Left cardiac atrium (tissue), 4 donors: ENCODE measurements at regions not wholly inside any gene's neighbourhood (a gene's known extent, or its start where the extent isn't known, plus 50 kb on each side); places are given as distances from the start of the nearest gene placed in this dataset.

Experiments used
- ATAC-seq, 2 donors: fragments of 200-7000 bp; cut with Tn5 transposase; one replicate each; pipeline ENCODE4 v1.9.1; 2020; ENCODE audit warnings: mild to moderate bottlenecking in 2 of 2, moderate library complexity in 2 of 2
- DNase-seq: peaks from one replicate; pipeline ENCODE4 v3.0.0-alpha.2; 2020
- intact Hi-C, 2 donors: fragments of 100-400 bp; cut with DNase I; formaldehyde crosslinking; loops; one replicate each; pipeline versions ENCODE4 v1.14.1 to v1.15.1; 2022 to 2023
- donor health status: DM: no; HTN: yes; CAD: no.
- donor health status: DM: no; HTN: yes; CAD: no; lungs with severe emphysema.
- donor health status: DM: yes; HTN: yes; CAD: no.
- donor health status: Dilated cardiomyopathy.

DNA sequence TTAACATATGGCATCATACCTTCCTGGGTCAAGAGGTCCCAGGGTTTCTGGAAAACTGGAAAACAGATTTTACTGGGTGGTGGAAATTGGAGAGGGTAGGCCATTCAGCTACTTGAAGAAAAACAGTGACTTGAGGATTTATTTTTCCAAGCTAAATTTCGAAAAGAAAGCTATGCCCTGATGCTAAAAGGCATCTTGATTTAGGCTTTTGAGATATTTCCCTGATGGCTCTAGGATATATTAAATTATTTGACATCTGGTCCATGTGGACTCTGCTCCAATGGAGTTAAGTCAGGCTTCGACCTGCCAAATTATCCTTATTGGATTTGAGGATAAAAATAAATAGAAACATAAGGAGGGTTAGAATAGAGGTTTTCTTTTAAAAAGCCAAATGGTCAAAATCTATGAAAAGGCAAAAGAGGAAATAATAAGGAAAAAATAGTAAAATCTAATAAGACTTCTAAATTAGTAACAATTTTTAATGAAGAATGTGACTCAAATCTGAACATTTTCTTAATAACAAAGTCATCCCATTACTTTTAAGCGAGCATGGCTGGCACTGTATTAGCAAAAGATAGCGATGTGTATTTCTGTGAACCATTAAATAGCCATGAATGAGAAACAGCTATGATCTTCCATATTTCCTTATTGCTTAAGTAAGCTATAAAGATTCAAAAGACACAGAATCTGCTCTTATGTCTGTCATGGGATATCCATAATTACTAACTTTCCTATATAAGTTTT, 190.0 kb upstream of the MIR17HG start:
- intact Hi-C loops: no loop called here
- ATAC-seq (no peak), DNase-seq (no peak)

- intact Hi-C loops: no loop called here
- no peak for DNase-seq
- no peak for ATAC-seq
These were observed 189.5 kb upstream of the MIR17HG start for GRCh38 chr13:91158017-91158395.

GRCh38 chr13:91162180-91162579, 185.3 kb upstream of the MIR17HG start:
- DNase-seq (no peak), ATAC-seq (no peak)
- intact Hi-C loops: no loop called here

DNA sequence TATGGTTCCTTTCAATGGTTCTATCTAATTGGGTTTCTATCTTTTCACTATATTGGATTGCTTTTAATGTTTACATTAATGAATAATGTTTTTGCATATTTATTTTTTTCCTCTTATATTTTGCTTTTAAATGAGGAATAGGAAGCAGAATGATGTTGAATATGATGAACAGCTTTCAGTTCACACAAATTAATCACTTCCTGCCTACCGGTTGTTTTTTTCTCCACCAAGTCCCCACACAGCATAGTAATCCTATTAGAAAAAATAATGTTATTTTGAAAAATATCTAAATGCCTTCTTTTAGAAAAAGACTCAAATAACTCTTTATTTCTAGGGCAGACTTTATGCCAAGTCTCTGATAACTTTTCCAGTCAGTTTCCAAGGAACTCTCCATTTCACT, 184.9 kb upstream of the MIR17HG start:
- intact Hi-C loops: no loop called here
- DNase-seq (no peak), ATAC-seq (no peak)

GRCh38 chr13:91165758-91166157, 181.7 kb upstream of the MIR17HG start:
- intact Hi-C loops: no loop called here
- ATAC-seq (no peak), DNase-seq (no peak)

- ATAC-seq: no peak
- intact Hi-C loops: no loop called here
- no peak for DNase-seq
These were observed 180.6 kb upstream of the MIR17HG start for GRCh38 chr13:91166714-91167511.

- DNase-seq (no peak), ATAC-seq (no peak)
- intact Hi-C loops: no loop called here
These were observed 179.6 kb upstream of the MIR17HG start for GRCh38 chr13:91167706-91168385.

DNA sequence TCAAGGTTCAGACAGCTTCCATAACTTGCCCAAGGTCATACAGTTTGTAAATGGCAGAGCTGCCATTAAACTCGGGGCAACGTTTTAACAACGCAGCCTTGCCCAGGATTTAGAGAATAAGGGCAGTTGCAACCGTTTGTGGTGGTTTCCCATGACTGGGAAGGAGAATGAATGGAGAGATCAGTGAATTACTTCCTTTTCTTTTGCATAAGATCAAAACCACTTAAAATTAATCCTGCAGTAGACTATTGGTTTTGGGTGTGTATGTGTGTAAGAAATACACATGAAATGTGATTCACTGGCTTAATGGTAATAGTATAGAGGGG, 179.1 kb upstream of the MIR17HG start:
- DNase-seq: no peak
- ATAC-seq: no peak
- intact Hi-C loops: no loop called here

- ATAC-seq: no peak
These were observed 178.0 kb upstream of the MIR17HG start for GRCh38 chr13:91169321-91170050.

GRCh38 chr13:91172160-91172559, 175.3 kb upstream of the MIR17HG start:
- ATAC-seq: no peak
- no peak for DNase-seq
- intact Hi-C loops: no loop called here

More at GRCh38 chr13:91169321-91170050, 178.0 kb upstream of the MIR17HG start:
- intact Hi-C loops: no loop called here
- no peak for DNase-seq

- ATAC-seq (peak in 1 of 2 donors; percentile 48), DNase-seq (peak; percentile 19)
- intact Hi-C loops: no loop called here
These were observed 172.5 kb upstream of the MIR17HG start for GRCh38 chr13:91174886-91175501.

DNA sequence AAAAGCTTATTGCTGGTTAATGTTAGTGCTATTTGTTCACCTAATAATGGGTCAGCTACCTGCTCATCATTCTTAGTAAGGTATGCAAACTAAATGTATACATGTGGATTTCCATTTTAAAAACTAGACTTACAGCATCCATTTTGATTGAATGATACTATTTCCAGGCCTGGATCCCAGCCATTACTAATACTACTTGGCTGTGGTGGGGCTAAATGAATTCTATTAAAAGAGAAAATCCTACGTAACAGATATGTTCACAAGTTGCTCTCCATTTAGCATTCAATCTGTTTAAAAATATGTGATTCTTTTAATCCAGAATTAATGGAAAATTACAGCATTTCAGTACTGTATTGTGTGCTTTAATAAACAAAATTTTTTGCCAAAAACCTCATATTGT, 169.4 kb upstream of the MIR17HG start:
- no peak for DNase-seq
- ATAC-seq: no peak
- intact Hi-C loops: no loop called here

GRCh38 chr13:91181892-91182291, 165.6 kb upstream of the MIR17HG start:
- intact Hi-C loops: loop anchor here in 1 of 2 donors (10.0 kb wide), 1 partner anchor 47 kb away; no protein-coding TSS in a partner anchor
- ATAC-seq (no peak), DNase-seq (no peak)

DNA sequence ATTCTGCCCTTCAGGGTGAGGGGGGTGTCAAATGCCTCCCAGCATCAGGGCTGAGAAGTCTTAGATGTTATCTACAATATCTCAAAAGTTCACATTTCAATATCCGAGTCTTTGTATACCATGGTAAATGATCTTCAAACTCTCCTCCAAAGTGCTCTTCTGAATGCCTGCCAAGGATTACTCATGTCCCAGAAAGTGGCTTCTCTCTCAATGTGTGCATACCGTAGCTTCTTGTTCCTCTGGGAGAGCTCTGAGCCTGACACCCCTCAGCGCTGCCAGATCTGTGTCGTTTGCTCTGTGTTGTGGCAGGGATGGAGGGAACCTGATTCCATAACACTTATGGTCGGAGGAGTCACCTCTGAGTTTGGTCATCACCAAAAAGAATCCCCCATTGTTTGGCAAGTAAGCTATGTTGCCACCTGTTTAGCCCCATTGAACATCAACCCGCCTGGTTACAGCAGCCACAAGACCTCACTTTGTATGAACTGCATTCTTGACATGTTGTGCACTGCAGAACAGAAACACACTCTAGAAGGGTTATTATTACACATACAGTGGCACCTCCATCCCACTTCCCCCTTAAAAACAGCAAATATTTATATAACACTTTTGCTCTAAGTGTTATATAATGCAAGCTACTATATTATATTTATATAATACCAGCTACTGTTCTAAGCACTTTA, 163.1 kb upstream of the MIR17HG start:
- ATAC-seq (no peak), DNase-seq (no peak)
- intact Hi-C loops: loop anchor here in 1 of 2 donors (10.0 kb wide), 1 partner anchor 50 kb away; no protein-coding TSS in a partner anchor

DNA sequence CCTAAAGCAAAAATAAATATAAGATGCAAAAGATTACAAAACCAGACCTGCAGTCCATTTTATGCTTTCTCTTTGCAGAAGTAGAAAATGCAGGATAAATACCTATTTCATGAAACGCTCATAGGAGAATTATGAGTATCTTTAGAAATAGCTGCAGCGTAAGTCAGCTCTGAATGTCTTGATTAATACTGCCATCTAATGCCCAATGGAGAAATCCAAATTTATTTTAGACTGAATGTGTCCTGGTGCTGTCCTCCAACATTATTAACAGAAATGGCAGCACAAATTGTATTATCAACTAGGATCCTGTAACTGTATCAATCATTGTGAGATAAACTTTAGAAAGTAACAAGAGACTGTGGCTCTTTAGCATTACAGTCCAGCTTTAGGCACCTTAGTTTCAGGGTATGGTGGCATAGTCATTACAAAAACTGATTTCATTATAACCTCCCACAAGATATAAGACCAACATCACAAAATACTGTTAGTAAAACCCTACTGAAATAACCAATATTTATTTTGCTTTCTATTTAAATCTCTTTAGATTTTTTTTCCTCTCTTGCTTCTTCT, 162.1 kb upstream of the MIR17HG start:
- ATAC-seq (peak in 1 of 2 donors; percentile 26), DNase-seq (no peak)
- intact Hi-C loops: loop anchor here in 1 of 2 donors (10.0 kb wide), 1 partner anchor 51 kb away; no protein-coding TSS in a partner anchor

DNA sequence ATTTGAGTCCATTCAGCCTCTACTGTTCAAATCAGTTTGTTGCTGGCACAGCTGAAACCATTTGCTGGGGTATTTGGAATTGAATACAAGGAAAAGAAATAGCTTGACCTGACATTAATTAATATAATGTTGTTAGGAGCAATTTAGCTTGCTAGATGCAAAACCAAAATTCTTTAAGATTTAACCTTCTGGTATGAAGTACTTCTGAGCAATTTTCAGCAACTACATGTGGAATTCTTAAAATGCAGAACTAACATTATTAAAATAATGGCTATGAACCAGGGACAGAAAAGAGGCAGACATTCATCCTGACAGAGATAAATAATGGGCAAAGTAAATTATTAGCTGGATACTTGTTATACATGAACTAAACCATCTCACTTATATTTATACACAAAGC, 160.0 kb upstream of the MIR17HG start:
- intact Hi-C loops: loop anchor here in 1 of 2 donors (10.0 kb wide), 1 partner anchor 53 kb away; no protein-coding TSS in a partner anchor
- no peak for ATAC-seq
- DNase-seq: no peak

DNA sequence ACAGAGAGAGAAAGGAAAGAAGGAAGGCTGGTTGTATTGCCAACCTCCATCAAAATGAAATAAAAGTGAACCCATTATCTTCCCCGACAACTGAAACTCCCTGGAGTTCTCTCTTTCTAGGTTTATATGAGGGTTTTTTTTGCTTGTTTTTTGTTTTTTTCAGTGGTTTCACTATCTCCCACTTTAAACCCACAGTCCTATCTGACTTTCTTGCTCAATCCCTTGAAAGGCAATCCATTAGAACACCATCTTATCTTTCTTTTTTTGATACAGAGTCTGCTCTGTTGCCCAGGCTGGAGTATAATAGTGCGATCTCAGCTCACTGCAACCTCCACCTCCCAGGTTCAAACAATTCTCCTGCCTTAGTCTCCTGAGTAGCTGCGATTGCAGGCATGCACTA, 158.0 kb upstream of the MIR17HG start:
- intact Hi-C loops: loop anchor here (2.0 to 10.0 kb wide), 2 partner anchors 55 to 57 kb away; no protein-coding TSS in a partner anchor
- no peak for ATAC-seq
- no peak for DNase-seq

- DNase-seq (no peak), ATAC-seq (no peak)
- intact Hi-C loops: no loop called here
These were observed 154.1 kb upstream of the MIR17HG start for GRCh38 chr13:91193358-91193757.
